ENCODE measurements at regions not wholly inside any gene's neighbourhood (a gene's known extent, or its start where the extent isn't known, plus 50 kb on each side); places are given as distances from the start of the nearest gene placed in this dataset.

- no peaks in the 10 kb centered on the region for H3K27me3 Mint-ChIP-seq
- H3K9me3 Mint-ChIP-seq: no peaks in the 10 kb centered on the region
- H3K36me3 Mint-ChIP-seq (ENCODE audit: low read depth): no peaks in the 10 kb centered on the region
- no peaks in the 10 kb centered on the region for H3K4me1 Mint-ChIP-seq (ENCODE audit: low read depth)
- H3K27ac Mint-ChIP-seq: no peak overlapping the region
- no peak overlapping the region for H3K4me3 Mint-ChIP-seq
These were observed 268.3 kb downstream of the DCDC2C start for GRCh38 chr2:3971652-3972192.

GRCh38 chr2:3972377-3972776 is 269.0 kb downstream of the DCDC2C start:
- Mint-ChIP-seq H3K9me3 (no peaks in the 10 kb centered on the region), H3K27me3 (no peaks in the 10 kb centered on the region), H3K36me3 (ENCODE audit: low read depth) (no peaks in the 10 kb centered on the region), H3K27ac (no peak overlapping the region), H3K4me1 (ENCODE audit: low read depth) (no peaks in the 10 kb centered on the region), H3K4me3 (no peak overlapping the region)

- H3K4me1 Mint-ChIP-seq (ENCODE audit: low read depth): no peaks in the 10 kb centered on the region
- H3K27ac Mint-ChIP-seq: no peak overlapping the region
- H3K27me3 Mint-ChIP-seq: no peaks in the 10 kb centered on the region
- no peaks in the 10 kb centered on the region for H3K36me3 Mint-ChIP-seq (ENCODE audit: low read depth)
- H3K4me3 Mint-ChIP-seq: no peak overlapping the region
- no peaks in the 10 kb centered on the region for H3K9me3 Mint-ChIP-seq
These were observed 271.4 kb downstream of the DCDC2C start for GRCh38 chr2:3974765-3975164.

GRCh38 chr2:3981446-3981987 is 278.1 kb downstream of the DCDC2C start:
- no peak overlapping the region for H3K27ac Mint-ChIP-seq
- no peaks in the 10 kb centered on the region for H3K36me3 Mint-ChIP-seq (ENCODE audit: low read depth)
- no peaks in the 10 kb centered on the region for H3K4me1 Mint-ChIP-seq (ENCODE audit: low read depth)
- no peak overlapping the region for H3K4me3 Mint-ChIP-seq
- H3K9me3 Mint-ChIP-seq: no peaks in the 10 kb centered on the region
- no peaks in the 10 kb centered on the region for H3K27me3 Mint-ChIP-seq

- H3K27me3 Mint-ChIP-seq: no peaks in the 10 kb centered on the region
- H3K36me3 Mint-ChIP-seq (ENCODE audit: low read depth): no peaks in the 10 kb centered on the region
- no peaks in the 10 kb centered on the region for H3K9me3 Mint-ChIP-seq
- no peak overlapping the region for H3K27ac Mint-ChIP-seq
- no peak overlapping the region for H3K4me3 Mint-ChIP-seq
- no peaks in the 10 kb centered on the region for H3K4me1 Mint-ChIP-seq (ENCODE audit: low read depth)
These were observed 278.8 kb downstream of the DCDC2C start for GRCh38 chr2:3982160-3982559.

- Mint-ChIP-seq H3K4me3 (no peak overlapping the region), H3K9me3 (peaks cover 3% of the 10 kb centered on the region)
These were observed 282.7 kb downstream of the DCDC2C start for GRCh38 chr2:3986063-3986462.

GRCh38 chr2:3986530-3987258 is 283.3 kb downstream of the DCDC2C start:
- no peak overlapping the region for H3K27ac Mint-ChIP-seq
- H3K4me1 Mint-ChIP-seq (ENCODE audit: low read depth): no peaks in the 10 kb centered on the region
- no peaks in the 10 kb centered on the region for H3K36me3 Mint-ChIP-seq (ENCODE audit: low read depth)
- no peak overlapping the region for H3K4me3 Mint-ChIP-seq
- H3K9me3 Mint-ChIP-seq: peaks cover 9% of the 10 kb centered on the region
- no peaks in the 10 kb centered on the region for H3K27me3 Mint-ChIP-seq

More at GRCh38 chr2:3986063-3986462, 282.7 kb downstream of the DCDC2C start:
- no peaks in the 10 kb centered on the region for H3K36me3 Mint-ChIP-seq (ENCODE audit: low read depth)
- H3K4me1 Mint-ChIP-seq (ENCODE audit: low read depth): no peaks in the 10 kb centered on the region
- H3K27ac Mint-ChIP-seq: no peak overlapping the region
- no peaks in the 10 kb centered on the region for H3K27me3 Mint-ChIP-seq

- Mint-ChIP-seq H3K27me3 (no peaks in the 10 kb centered on the region), H3K9me3 (peaks cover 5% of the 10 kb centered on the region), H3K4me3 (no peak overlapping the region), H3K4me1 (ENCODE audit: low read depth) (no peaks in the 10 kb centered on the region), H3K27ac (no peak overlapping the region), H3K36me3 (ENCODE audit: low read depth) (no peaks in the 10 kb centered on the region)
These were observed 299.5 kb downstream of the DCDC2C start for GRCh38 chr2:4002841-4003403.

- Mint-ChIP-seq H3K27ac (no peak overlapping the region), H3K4me3 (no peak overlapping the region), H3K27me3 (no peaks in the 10 kb centered on the region)
These were observed 308.8 kb downstream of the DCDC2C start for GRCh38 chr2:4012197-4012596.

GRCh38 chr2:4018535-4018934 is 315.2 kb downstream of the DCDC2C start:
- Mint-ChIP-seq H3K9me3 (no peaks in the 10 kb centered on the region), H3K4me3 (no peak overlapping the region), H3K36me3 (ENCODE audit: low read depth) (no peaks in the 10 kb centered on the region), H3K27me3 (no peaks in the 10 kb centered on the region), H3K4me1 (ENCODE audit: low read depth) (no peaks in the 10 kb centered on the region), H3K27ac (no peak overlapping the region)

More at GRCh38 chr2:4012197-4012596, 308.8 kb downstream of the DCDC2C start:
- Mint-ChIP-seq H3K4me1 (ENCODE audit: low read depth) (no peaks in the 10 kb centered on the region), H3K9me3 (peaks cover 8% of the 10 kb centered on the region), H3K36me3 (ENCODE audit: low read depth) (no peaks in the 10 kb centered on the region)

GRCh38 chr2:4020153-4020552 is 316.8 kb downstream of the DCDC2C start:
- no peaks in the 10 kb centered on the region for H3K9me3 Mint-ChIP-seq
- H3K27ac Mint-ChIP-seq: no peak overlapping the region
- H3K36me3 Mint-ChIP-seq (ENCODE audit: low read depth): no peaks in the 10 kb centered on the region
- H3K27me3 Mint-ChIP-seq: no peaks in the 10 kb centered on the region
- no peak overlapping the region for H3K4me3 Mint-ChIP-seq
- no peaks in the 10 kb centered on the region for H3K4me1 Mint-ChIP-seq (ENCODE audit: low read depth)

GRCh38 chr2:4020649-4021048 is 317.3 kb downstream of the DCDC2C start:
- Mint-ChIP-seq H3K27ac (no peak overlapping the region), H3K4me1 (ENCODE audit: low read depth) (no peaks in the 10 kb centered on the region), H3K36me3 (ENCODE audit: low read depth) (no peaks in the 10 kb centered on the region), H3K9me3 (no peaks in the 10 kb centered on the region), H3K4me3 (no peak overlapping the region), H3K27me3 (no peaks in the 10 kb centered on the region)

GRCh38 chr2:4024605-4025004 is 321.2 kb downstream of the DCDC2C start:
- H3K4me1 Mint-ChIP-seq (ENCODE audit: low read depth): no peaks in the 10 kb centered on the region
- H3K4me3 Mint-ChIP-seq: no peak overlapping the region
- peaks cover 6% of the 10 kb centered on the region for H3K9me3 Mint-ChIP-seq
- no peaks in the 10 kb centered on the region for H3K36me3 Mint-ChIP-seq (ENCODE audit: low read depth)
- no peak overlapping the region for H3K27ac Mint-ChIP-seq
- H3K27me3 Mint-ChIP-seq: no peaks in the 10 kb centered on the region

- H3K4me3 Mint-ChIP-seq: no peak overlapping the region
- H3K9me3 Mint-ChIP-seq: peaks cover 6% of the 10 kb centered on the region
- no peak overlapping the region for H3K27ac Mint-ChIP-seq
- H3K27me3 Mint-ChIP-seq: no peaks in the 10 kb centered on the region
- no peaks in the 10 kb centered on the region for H3K4me1 Mint-ChIP-seq (ENCODE audit: low read depth)
- no peaks in the 10 kb centered on the region for H3K36me3 Mint-ChIP-seq (ENCODE audit: low read depth)
These were observed 325.7 kb downstream of the DCDC2C start for GRCh38 chr2:4029081-4029480.

GRCh38 chr2:4039896-4040295 is 336.5 kb downstream of the DCDC2C start:
- H3K9me3 Mint-ChIP-seq: peaks cover 16% of the 10 kb centered on the region
- no peaks in the 10 kb centered on the region for H3K36me3 Mint-ChIP-seq (ENCODE audit: low read depth)
- H3K4me1 Mint-ChIP-seq (ENCODE audit: low read depth): no peaks in the 10 kb centered on the region
- no peak overlapping the region for H3K27ac Mint-ChIP-seq
- H3K27me3 Mint-ChIP-seq: no peaks in the 10 kb centered on the region
- no peak overlapping the region for H3K4me3 Mint-ChIP-seq

Data from stimulated activated naive CD8-positive, alpha-beta T cell treated with anti-CD3 and anti-CD28 coated beads, Interleukin-15, Interleukin-2, amounts not matched to agents 100 ng/mL and 50 ng/mL, for 24 hours (primary cell).